BJ (cell line): ENCODE measurements at regions not wholly inside any gene's neighbourhood (a gene's known extent, or its start where the extent isn't known, plus 50 kb on each side); places are given as distances from the start of the nearest gene placed in this dataset.

Experiments
- CTCF ChIA-PET: fragments of 350-600 bp; formaldehyde crosslinking; extraction: SDS; loops from one replicate; lab custom pipeline; 2021; ENCODE audit warnings: antibody characterized with exemption, inconsistent platforms; lab: Yijun Ruan, JAX
- POLR2A ChIA-PET: fragments of 300-600 bp; sonication (Branson Sonifier 250); formaldehyde crosslinking; extraction: SDS; loops from one replicate; lab custom pipeline; 2021; ENCODE audit warnings: antibody characterized with exemption; lab: Charles Lee
- DNase-seq: peaks from one replicate; pipeline ENCODE4 v3.0.0-alpha.2; 2011; ENCODE audit warnings: low read depth
- H3K27me3 ChIP-seq: 2 replicates; pipeline ENCODE4 v1.6.0; 2011; ENCODE audit warnings: low read length; ENCODE audit not compliant: control insufficient read depth, insufficient read depth
- H3K36me3 ChIP-seq: 2 replicates; pipeline ENCODE4 v1.5.1; 2011; ENCODE audit warnings: low read length; ENCODE audit not compliant: control insufficient read depth, insufficient read depth
- H3K4me3 ChIP-seq: 2 replicates; pipeline ENCODE4 v1.5.1; 2011; ENCODE audit warnings: low read depth, mild to moderate bottlenecking, control low read depth, low read length
- TF ChIP-seq, protein P1 (sequence below): IDR thresholded peaks from 2 replicates; pipeline ENCODE4 v1.5.1; 2011; ENCODE audit warnings: low read depth, mild to moderate bottlenecking, control low read depth, inconsistent platforms, low read length, moderate library complexity; ENCODE audit not compliant: insufficient read depth

GRCh38 chr1:19577036-19577435 is 67.1 kb upstream of the NBL1 start:
- ChIA-PET CTCF (interaction anchor here (1.3 kb wide), 1 partner anchor 184 kb away, joined by 5 read pairs; no protein-coding TSS in a partner anchor), POLR2A (no interaction called here)
- Histone ChIP-seq H3K36me3 (no peaks in the 10 kb centered on the region), H3K4me3 (no peak overlapping the region), H3K27me3 (no peaks in the 10 kb centered on the region; the same call in 1 of the 2 replicates)
- DNase-seq = no peak
- TF ChIP-seq, protein P1, sequence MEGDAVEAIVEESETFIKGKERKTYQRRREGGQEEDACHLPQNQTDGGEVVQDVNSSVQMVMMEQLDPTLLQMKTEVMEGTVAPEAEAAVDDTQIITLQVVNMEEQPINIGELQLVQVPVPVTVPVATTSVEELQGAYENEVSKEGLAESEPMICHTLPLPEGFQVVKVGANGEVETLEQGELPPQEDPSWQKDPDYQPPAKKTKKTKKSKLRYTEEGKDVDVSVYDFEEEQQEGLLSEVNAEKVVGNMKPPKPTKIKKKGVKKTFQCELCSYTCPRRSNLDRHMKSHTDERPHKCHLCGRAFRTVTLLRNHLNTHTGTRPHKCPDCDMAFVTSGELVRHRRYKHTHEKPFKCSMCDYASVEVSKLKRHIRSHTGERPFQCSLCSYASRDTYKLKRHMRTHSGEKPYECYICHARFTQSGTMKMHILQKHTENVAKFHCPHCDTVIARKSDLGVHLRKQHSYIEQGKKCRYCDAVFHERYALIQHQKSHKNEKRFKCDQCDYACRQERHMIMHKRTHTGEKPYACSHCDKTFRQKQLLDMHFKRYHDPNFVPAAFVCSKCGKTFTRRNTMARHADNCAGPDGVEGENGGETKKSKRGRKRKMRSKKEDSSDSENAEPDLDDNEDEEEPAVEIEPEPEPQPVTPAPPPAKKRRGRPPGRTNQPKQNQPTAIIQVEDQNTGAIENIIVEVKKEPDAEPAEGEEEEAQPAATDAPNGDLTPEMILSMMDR = no peak

DNA sequence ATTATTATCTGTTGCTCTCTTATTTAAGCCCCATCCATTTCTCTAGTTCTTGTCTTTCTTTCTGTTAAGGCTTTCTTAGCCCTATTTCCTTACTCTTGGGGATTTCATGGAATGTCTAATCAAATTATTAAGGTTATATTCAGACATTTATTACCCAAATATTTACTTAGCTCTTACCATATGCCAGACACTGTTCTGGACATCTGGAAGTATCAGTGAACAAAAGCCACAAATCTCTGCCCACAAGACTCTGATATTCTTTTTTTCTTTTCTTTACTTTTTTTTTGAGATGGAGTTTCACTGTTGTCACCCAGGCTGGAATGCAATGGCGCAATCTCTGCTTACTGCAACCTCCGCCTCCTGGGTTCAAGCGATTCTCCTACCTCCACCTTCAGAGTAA is 74.3 kb upstream of the NBL1 start:
- H3K27me3 ChIP-seq = no peaks in the 10 kb centered on the region; the same call in none of the 2 replicates
- no peaks in the 10 kb centered on the region for H3K36me3 ChIP-seq
- CTCF ChIA-PET = interaction anchor here (0.6 kb wide), 1 partner anchor 197 kb away, joined by 3 read pairs; no protein-coding TSS in a partner anchor
- POLR2A ChIA-PET = no interaction called here
- H3K4me3 ChIP-seq = no peak overlapping the region
- DNase-seq = peak; percentile 10
- TF ChIP-seq, protein P1 = no peak

GRCh38 chr1:19567041-19567440 is 77.1 kb upstream of the NBL1 start:
- no peak for DNase-seq
- TF ChIP-seq, protein P1 = no peak
- POLR2A ChIA-PET = no interaction called here
- Histone ChIP-seq H3K36me3 (no peaks in the 10 kb centered on the region), H3K4me3 (no peak overlapping the region), H3K27me3 (no peaks in the 10 kb centered on the region; the same call in 1 of the 2 replicates)
- CTCF ChIA-PET = interaction anchor here (0.7 kb wide), 1 partner anchor 13 kb away, joined by 3 read pairs; no protein-coding TSS in a partner anchor

GRCh38 chr1:19564366-19564765 is 79.0 kb upstream of the CAPZB start:
- POLR2A ChIA-PET = no interaction called here
- Histone ChIP-seq H3K27me3 (no peaks in the 10 kb centered on the region), H3K36me3 (no peaks in the 10 kb centered on the region), H3K4me3 (no peak overlapping the region)
- DNase-seq = no peak
- CTCF ChIA-PET = interaction anchor here (0.6 to 1.5 kb wide), 4 partner anchors 76 to 197 kb away, joined by 3 to 5 read pairs (median 4); no protein-coding TSS in a partner anchor
- TF ChIP-seq, protein P1 = no peak

DNA sequence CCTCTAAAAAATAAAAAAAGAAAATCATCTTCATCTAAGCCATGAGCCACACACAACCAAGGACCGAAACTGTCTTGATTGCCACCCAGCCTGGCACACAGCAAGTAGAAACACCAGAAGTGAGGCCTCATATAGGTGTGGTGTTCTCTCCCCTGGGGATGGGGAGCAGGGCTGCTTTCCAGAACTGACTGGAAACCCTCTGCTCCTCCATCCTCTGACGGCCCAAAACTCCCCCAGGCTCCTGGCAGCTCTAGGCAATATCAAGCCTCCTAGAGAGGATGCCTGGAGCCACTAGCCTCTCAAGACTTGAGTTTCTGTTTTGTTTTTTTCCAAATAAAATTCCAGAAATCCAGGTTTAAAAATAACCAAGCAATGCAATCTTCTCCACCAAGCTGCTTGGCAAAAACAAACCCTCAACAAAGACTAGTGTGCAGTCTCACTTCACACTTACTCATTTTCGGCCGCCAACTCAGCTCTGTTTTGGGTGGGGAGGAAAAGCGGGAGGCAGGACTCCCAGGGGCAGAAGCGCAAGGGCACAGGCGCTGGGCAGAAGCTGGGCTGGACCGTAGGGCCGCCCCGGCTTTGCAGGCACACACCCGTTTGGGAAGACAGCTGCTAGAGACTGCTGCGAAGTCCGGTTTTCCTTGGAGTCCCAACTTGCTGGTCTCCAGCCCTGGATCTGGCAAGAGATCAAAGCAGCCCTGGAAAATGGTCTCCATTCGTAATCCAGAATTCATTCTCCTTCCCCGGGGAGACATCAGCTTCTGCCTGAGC is 78.2 kb upstream of the CAPZB start:
- ChIA-PET POLR2A (interaction anchor here (0.5 kb wide), 1 partner anchor 30 kb away, joined by 8 read pairs; no protein-coding TSS in a partner anchor), CTCF (interaction anchor here (0.6 to 1.8 kb wide), 8 partner anchors 75 to 198 kb away, joined by 3 to 5 read pairs (median 3); no protein-coding TSS in a partner anchor)
- Histone ChIP-seq H3K4me3 (no peak overlapping the region), H3K27me3 (no peaks in the 10 kb centered on the region), H3K36me3 (no peaks in the 10 kb centered on the region)
- TF ChIP-seq, protein P1 = no peak
- DNase-seq = peak; percentile 20
